Retinal pigment epithelial cell (primary cell): ENCODE measurements at regions not wholly inside any gene's neighbourhood (a gene's known extent, or its start where the extent isn't known, plus 50 kb on each side); places are given as distances from the start of the nearest gene placed in this dataset.

Experiments
- DNase-seq: peaks from one replicate; pipeline ENCODE4 v3.0.0-alpha.2; 2010; ENCODE audit warnings: low read depth
- H3K4me3 ChIP-seq: 2 replicates; pipeline ENCODE4 v1.5.1; 2011; ENCODE audit warnings: mild to moderate bottlenecking, low read length, control low read depth, moderate library complexity
- TF ChIP-seq, protein P1 (sequence below): conservative IDR thresholded peaks from 2 replicates; pipeline ENCODE4 v1.5.1; 2011; ENCODE audit warnings: low read depth, low read length, control low read depth, inconsistent platforms

DNA sequence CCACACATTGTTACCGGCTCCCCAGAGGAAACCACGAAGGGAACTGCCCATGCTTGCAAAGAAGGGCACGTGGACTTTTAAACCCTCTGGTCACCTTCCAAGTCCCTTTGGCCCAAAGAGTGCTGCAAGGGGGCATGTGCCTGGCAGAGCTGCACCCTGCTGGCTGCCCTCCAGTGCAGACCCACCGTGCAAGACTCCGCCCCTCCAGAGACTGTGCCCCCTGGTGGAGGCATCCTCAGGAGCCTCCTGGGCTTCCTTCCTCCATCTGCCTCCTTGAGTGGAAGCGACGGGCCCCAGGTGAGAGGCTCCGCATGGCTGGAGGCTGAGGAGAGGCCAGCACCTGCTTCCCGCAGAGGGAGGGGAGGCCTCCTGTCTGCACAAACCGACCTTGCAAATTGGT, 100.6 kb downstream of the CRYAA start:
- no peak for DNase-seq
- TF ChIP-seq, protein P1, sequence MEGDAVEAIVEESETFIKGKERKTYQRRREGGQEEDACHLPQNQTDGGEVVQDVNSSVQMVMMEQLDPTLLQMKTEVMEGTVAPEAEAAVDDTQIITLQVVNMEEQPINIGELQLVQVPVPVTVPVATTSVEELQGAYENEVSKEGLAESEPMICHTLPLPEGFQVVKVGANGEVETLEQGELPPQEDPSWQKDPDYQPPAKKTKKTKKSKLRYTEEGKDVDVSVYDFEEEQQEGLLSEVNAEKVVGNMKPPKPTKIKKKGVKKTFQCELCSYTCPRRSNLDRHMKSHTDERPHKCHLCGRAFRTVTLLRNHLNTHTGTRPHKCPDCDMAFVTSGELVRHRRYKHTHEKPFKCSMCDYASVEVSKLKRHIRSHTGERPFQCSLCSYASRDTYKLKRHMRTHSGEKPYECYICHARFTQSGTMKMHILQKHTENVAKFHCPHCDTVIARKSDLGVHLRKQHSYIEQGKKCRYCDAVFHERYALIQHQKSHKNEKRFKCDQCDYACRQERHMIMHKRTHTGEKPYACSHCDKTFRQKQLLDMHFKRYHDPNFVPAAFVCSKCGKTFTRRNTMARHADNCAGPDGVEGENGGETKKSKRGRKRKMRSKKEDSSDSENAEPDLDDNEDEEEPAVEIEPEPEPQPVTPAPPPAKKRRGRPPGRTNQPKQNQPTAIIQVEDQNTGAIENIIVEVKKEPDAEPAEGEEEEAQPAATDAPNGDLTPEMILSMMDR: peak; percentile 54
- no peak overlapping the region for H3K4me3 ChIP-seq

DNA sequence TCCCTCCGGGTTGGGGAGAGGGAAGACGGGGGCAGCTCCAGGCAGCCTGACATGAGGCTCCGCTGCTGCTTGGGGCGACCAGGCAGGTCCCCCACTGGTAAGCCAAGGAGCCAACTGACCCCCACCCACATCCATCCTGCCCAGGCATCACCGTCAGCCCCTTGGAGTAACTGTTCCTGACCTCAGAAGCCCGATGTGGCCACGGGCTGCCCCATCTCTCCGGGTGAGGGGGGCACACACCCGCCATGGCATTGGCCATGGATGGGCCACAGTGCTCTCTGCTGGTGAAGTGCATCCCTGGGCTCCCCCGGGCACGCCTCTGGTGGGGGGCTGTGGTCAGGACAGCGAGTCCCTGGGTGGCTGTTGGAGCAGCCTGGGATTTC, 100.0 kb downstream of the CRYAA start:
- no peak for DNase-seq
- H3K4me3 ChIP-seq: no peak overlapping the region

DNA sequence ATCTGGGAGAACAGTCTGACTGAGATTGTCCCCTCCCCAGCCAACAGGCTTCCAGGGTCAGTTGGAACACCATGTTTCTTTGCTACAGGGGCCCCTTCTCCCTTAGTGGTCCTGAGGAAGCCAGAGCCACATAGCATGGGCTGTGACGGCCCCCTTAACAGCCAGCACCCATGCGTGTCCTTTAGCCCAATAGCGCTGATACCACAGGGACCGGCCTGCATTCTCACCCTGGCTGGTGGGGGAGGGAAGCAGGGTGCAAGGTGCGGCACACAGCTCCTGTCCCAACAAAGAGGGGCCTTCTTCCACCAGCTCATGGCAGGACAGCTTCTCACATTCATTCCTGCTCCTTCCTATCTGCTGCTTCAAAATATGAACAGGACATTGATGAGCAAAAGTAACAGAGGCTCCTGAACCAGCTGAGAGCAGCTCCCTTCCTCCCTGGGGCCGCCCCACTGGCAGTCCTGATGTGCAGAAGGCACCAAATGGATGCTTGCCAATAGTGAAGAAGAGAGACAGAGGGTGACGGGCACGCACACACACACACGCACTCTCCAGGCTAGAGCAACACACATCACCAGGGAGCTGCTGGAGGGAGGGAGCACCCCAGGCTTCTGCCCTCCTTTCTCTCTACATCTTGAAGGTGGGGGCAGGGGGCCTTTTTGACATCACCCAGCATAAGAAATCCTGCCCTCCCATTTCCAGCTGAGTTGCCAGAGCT, 99.4 kb downstream of the CRYAA start:
- H3K4me3 ChIP-seq: no peak overlapping the region
- TF ChIP-seq, protein P1: no peak
- DNase-seq: no peak

More for the DNA sequence above, 100.0 kb downstream of the CRYAA start:
- TF ChIP-seq, protein P1: no peak

DNA sequence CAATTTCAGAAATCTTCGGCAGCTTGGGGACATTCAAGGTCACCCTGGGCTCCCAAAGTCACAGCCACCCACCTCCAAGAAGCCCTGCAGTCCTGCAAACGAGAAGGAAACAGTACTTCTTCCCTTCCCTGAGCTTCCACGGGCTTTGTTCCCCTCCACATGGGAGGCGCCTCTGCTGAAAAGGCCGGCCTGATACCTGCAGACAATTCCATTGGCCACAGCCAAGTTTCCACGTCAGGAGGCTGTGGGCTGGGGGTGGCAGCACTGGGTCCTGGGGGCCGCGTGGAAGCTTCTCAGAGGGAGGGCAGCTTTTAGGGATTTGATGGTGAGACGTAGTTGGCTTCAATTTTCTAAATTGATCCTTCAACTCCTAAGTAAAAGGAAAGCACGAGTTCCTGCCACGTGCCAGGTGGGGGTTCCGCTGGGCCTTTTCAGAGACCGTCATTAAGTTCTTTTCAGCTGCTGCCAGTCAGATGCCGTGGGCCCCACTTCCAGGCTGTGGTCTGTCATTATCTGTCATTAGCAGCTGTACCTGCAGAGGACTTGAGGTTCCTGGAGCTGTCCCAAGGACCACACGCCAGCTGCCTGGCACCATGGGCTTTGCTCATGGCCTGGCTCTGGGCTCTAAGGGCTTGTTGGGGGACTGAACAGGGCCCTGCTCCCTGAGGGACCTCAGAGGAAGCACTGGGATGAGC, 98.7 kb downstream of the CRYAA start:
- TF ChIP-seq, protein P1: no peak
- H3K4me3 ChIP-seq: no peak overlapping the region
- no peak for DNase-seq

DNA sequence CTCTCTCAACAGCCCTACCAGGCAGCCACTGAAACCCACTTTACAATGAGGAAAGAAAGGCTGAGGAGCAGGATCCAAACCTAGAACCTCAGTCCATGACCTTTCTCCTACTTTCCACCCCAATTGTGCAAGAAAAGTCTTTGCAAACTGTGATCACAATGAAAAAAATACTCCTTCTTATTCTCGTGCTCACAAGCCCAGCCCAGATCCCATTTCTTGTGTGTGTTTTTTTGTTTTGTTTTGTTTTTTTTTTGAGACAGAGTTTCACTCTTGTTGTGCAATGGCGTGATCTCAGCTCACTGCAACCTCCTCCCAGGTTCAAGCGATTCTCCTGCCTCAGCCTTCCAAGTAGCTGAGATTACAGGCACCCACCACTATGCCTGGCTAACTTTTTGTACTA, 97.7 kb downstream of the CRYAA start:
- TF ChIP-seq, protein P1: no peak
- DNase-seq: no peak
- H3K4me3 ChIP-seq: no peak overlapping the region

DNA sequence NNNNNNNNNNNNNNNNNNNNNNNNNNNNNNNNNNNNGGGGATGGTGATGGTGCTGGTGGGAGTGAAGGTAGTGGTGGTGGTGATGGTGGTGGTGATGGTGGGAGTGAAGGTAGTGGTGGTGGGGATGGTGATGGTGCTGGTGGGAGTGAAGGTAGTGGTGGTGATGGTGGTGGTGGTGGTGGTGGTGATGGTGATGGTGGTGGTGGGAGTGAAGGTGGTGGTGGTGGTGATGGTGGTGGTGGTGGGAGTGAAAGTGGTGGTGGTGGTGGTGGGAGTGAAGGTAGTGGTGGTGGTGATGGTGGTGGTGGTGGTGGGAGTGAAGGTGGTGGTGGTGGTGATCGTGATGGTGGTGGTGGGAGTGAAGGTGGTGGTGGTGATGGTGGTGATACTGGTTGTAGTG, 93.6 kb downstream of the CRYAA start:
- no peak for DNase-seq
- TF ChIP-seq, protein P1: no peak
- H3K4me3 ChIP-seq: no peak overlapping the region
